ENCODE measurements at regions not wholly inside any gene's neighbourhood (a gene's known extent, or its start where the extent isn't known, plus 50 kb on each side); places are given as distances from the start of the nearest gene placed in this dataset.

GRCh38 chr6:15016813-15017212 is 229.1 kb upstream of the JARID2 start:
- TF ChIP-seq SNAI2 (CRISPR knock-in tag; IDR thresholded peaks at IDR 0.05) (no peak), ZC3H10 (CRISPR knock-in tag; IDR thresholded peaks at IDR 0.05) (no peak), GLIS3 (CRISPR knock-in tag; IDR thresholded peaks at IDR 0.05) (no peak), PATZ1 (CRISPR knock-in tag; IDR thresholded peaks at IDR 0.05; ENCODE audit: borderline replicate concordance) (no peak), RARB (CRISPR knock-in tag; IDR thresholded peaks at IDR 0.05) (no peak), TCF4 (CRISPR knock-in tag; IDR thresholded peaks at IDR 0.05; ENCODE audit: borderline replicate concordance) (no peak), ISL1 (CRISPR knock-in tag; IDR thresholded peaks at IDR 0.05) (no peak), OSR1 (CRISPR knock-in tag; IDR thresholded peaks at IDR 0.05) (no peak), ZNF70 (CRISPR knock-in tag; IDR thresholded peaks at IDR 0.05) (no peak), POU6F1 (CRISPR knock-in tag; IDR thresholded peaks at IDR 0.05; ENCODE audit: borderline replicate concordance, low read depth) (no peak), ESRRG (CRISPR knock-in tag; IDR thresholded peaks at IDR 0.05) (no peak), CSRNP3 (CRISPR knock-in tag; IDR thresholded peaks at IDR 0.05) (no peak), ZFP30 (CRISPR knock-in tag; IDR thresholded peaks at IDR 0.05) (no peak), PPARA (CRISPR knock-in tag; IDR thresholded peaks at IDR 0.05; ENCODE audit: borderline replicate concordance) (no peak), BACH2 (CRISPR knock-in tag; IDR thresholded peaks at IDR 0.05; ENCODE audit: borderline replicate concordance) (no peak), CSDC2 (CRISPR knock-in tag; IDR thresholded peaks at IDR 0.05) (no peak), ZFP3 (CRISPR knock-in tag; IDR thresholded peaks at IDR 0.05) (no peak)
- no peak for ATAC-seq

GRCh38 chr6:15017261-15017660 is 228.6 kb upstream of the JARID2 start:
- ATAC-seq: no peak
- TF ChIP-seq TSHZ2 (CRISPR knock-in tag; IDR thresholded peaks at IDR 0.05) (no peak), SNAI2 (CRISPR knock-in tag; IDR thresholded peaks at IDR 0.05) (no peak), BACH2 (CRISPR knock-in tag; IDR thresholded peaks at IDR 0.05; ENCODE audit: borderline replicate concordance) (no peak), CREB5 (CRISPR knock-in tag; IDR thresholded peaks at IDR 0.05; ENCODE audit: low read depth) (no peak), GLIS3 (CRISPR knock-in tag; IDR thresholded peaks at IDR 0.05) (no peak), ZNF8 (CRISPR knock-in tag; IDR thresholded peaks at IDR 0.05) (no peak), ZNF70 (CRISPR knock-in tag; IDR thresholded peaks at IDR 0.05) (no peak)

- no peak for TF ChIP-seq ZFP30 (CRISPR knock-in tag; IDR thresholded peaks at IDR 0.05)
- TF ChIP-seq CSRNP3 (CRISPR knock-in tag; IDR thresholded peaks at IDR 0.05): no peak
- TF ChIP-seq TCF4 (CRISPR knock-in tag; IDR thresholded peaks at IDR 0.05; ENCODE audit: borderline replicate concordance): no peak
- no peak for TF ChIP-seq RARB (CRISPR knock-in tag; IDR thresholded peaks at IDR 0.05)
- no peak for TF ChIP-seq ISL1 (CRISPR knock-in tag; IDR thresholded peaks at IDR 0.05)
- no peak for TF ChIP-seq TSHZ2 (CRISPR knock-in tag; IDR thresholded peaks at IDR 0.05)
These were observed 228.1 kb upstream of the JARID2 start for GRCh38 chr6:15017803-15018202.

More at GRCh38 chr6:15017803-15018202, 228.1 kb upstream of the JARID2 start:
- ATAC-seq: no peak
